ENCODE measurements at regions not wholly inside any gene's neighbourhood (a gene's known extent, or its start where the extent isn't known, plus 50 kb on each side); places are given as distances from the start of the nearest gene placed in this dataset.

DNA sequence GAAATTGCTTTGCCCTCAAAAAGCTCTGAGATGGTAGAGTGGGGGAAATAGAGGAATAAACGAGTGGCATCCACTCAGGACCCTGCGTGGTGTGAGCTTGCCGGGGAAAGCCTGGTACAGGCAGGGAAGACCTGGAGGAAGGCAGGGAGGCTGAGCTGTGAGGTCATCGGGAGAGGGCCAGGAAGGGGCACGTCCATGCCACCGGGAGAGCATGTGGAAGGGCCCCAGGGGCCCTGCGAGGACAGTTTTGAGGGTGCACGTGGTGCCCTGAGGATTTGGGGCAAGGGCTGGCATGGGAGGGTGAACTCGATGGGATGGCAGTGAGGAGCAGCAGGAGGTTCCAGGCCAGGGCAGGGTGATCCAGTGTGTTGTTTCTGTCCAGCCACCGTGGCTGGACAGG, 56.3 kb upstream of the CBFA2T3 start:
- H3K27ac ChIP-seq (ENCODE audit: extremely low read depth, low read depth, low read length): no peak overlapping the region
- no peaks in the 10 kb centered on the region for H3K4me1 ChIP-seq (ENCODE audit: control insufficient read depth, insufficient read depth, low read length)
- ChIA-PET POLR2A (no interaction called here), CTCF (no interaction called here)
- no peaks in the 10 kb centered on the region for H3K9me3 ChIP-seq (ENCODE audit: control insufficient read depth, insufficient read depth, low read depth, low read length)
- H3K36me3 ChIP-seq (ENCODE audit: control insufficient read depth in 2 of 2, insufficient read depth in 1 of 2, low read length in 2 of 2): no peaks in the 10 kb centered on the region
- TF ChIP-seq ZNF660 (tag by site-specific recombination; IDR thresholded peaks at IDR 0.05): no peak
- no peak for TF ChIP-seq ZNF792 (tag by site-specific recombination; IDR thresholded peaks at IDR 0.05)
- TF ChIP-seq, protein P1, sequence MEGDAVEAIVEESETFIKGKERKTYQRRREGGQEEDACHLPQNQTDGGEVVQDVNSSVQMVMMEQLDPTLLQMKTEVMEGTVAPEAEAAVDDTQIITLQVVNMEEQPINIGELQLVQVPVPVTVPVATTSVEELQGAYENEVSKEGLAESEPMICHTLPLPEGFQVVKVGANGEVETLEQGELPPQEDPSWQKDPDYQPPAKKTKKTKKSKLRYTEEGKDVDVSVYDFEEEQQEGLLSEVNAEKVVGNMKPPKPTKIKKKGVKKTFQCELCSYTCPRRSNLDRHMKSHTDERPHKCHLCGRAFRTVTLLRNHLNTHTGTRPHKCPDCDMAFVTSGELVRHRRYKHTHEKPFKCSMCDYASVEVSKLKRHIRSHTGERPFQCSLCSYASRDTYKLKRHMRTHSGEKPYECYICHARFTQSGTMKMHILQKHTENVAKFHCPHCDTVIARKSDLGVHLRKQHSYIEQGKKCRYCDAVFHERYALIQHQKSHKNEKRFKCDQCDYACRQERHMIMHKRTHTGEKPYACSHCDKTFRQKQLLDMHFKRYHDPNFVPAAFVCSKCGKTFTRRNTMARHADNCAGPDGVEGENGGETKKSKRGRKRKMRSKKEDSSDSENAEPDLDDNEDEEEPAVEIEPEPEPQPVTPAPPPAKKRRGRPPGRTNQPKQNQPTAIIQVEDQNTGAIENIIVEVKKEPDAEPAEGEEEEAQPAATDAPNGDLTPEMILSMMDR (tag by site-specific recombination; IDR thresholded peaks at IDR 0.05): no peak
- no peak for TF ChIP-seq FEZF1 (tag by site-specific recombination; IDR thresholded peaks at IDR 0.05)
- TF ChIP-seq, protein P2, sequence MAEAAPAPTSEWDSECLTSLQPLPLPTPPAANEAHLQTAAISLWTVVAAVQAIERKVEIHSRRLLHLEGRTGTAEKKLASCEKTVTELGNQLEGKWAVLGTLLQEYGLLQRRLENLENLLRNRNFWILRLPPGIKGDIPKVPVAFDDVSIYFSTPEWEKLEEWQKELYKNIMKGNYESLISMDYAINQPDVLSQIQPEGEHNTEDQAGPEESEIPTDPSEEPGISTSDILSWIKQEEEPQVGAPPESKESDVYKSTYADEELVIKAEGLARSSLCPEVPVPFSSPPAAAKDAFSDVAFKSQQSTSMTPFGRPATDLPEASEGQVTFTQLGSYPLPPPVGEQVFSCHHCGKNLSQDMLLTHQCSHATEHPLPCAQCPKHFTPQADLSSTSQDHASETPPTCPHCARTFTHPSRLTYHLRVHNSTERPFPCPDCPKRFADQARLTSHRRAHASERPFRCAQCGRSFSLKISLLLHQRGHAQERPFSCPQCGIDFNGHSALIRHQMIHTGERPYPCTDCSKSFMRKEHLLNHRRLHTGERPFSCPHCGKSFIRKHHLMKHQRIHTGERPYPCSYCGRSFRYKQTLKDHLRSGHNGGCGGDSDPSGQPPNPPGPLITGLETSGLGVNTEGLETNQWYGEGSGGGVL (tag by site-specific recombination; IDR thresholded peaks at IDR 0.05): no peak
- TF ChIP-seq ZFP37 (tag by site-specific recombination; IDR thresholded peaks at IDR 0.05): no peak
- no peak for TF ChIP-seq ZNF529 (tag by site-specific recombination; IDR thresholded peaks at IDR 0.05; ENCODE audit: insufficient replicate concordance)
- TF ChIP-seq, protein P3, sequence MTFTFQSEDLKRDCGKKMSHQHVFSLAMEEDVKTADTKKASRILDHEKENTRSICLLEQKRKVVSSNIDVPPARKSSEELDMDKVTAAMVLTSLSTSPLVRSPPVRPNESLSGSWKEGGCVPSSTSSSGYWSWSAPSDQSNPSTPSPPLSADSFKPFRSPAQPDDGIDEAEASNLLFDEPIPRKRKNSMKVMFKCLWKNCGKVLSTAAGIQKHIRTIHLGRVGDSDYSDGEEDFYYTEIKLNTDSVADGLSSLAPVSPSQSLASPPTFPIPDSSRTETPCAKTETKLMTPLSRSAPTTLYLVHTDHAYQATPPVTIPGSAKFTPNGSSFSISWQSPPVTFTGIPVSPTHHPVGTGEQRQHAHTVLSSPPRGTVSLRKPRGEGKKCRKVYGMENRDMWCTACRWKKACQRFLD (tag by site-specific recombination; IDR thresholded peaks at IDR 0.05): no peak
- no peak for TF ChIP-seq EGR2 (tag by site-specific recombination; IDR thresholded peaks at IDR 0.05; ENCODE audit: low read depth)
- no peak for TF ChIP-seq ZNF221 (tag by site-specific recombination; IDR thresholded peaks at IDR 0.05; ENCODE audit: borderline replicate concordance)
- no peak overlapping the region for H3K4me3 ChIP-seq (ENCODE audit: low read depth, low read length)

DNA sequence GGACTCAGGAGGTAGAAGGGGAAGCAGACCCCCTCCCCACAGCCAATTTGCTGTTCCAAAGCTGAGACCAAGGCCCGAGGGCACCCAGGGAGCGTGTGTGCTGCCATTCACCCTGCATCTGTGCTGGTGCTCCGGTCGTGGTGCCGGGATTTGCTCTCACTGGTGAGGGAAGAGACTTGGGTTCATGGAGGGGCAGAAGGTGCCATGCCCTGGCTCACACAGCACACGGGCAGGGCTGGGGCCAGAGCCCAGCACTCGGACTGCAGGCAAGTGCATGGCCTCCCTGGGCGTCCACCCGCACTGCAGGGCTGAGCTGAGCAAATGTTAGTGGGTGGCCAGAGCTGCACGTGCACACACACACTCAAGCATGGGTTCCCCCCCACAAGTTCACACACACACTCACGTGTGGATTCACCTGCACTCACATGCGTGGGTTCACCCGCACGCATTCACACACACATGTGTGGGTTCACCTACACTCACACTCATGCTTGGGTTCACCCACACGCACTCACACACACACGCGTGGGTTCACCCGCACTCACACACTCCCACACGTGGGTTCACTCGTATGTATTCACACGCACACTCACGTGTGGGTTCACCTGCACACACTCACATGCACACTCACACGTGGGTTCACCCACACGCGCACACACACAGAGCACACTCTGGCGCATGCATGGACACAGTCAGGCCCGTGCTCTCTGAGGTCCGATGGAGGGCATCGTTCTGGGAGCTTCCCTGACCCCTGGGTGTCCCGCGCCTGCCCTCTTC, 57.0 kb upstream of the CBFA2T3 start:
- TF ChIP-seq, protein P4, sequence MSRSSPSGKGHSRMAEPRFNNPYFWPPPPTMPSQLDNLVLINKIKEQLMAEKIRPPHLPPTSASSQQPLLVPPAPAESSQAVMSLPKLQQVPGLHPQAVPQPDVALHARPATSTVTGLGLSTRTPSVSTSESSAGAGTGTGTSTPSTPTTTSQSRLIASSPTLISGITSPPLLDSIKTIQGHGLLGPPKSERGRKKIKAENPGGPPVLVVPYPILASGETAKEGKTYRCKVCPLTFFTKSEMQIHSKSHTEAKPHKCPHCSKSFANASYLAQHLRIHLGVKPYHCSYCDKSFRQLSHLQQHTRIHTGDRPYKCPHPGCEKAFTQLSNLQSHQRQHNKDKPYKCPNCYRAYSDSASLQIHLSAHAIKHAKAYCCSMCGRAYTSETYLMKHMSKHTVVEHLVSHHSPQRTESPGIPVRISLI (tag by site-specific recombination; IDR thresholded peaks at IDR 0.05): no peak
- no peak for TF ChIP-seq ZNF548 (tag by site-specific recombination; IDR thresholded peaks at IDR 0.05)
- peak; percentile 95 for TF ChIP-seq ZFHX2 (tag by site-specific recombination; conservative IDR thresholded peaks at IDR 0.05)
- no peak for TF ChIP-seq ZFP37 (tag by site-specific recombination; IDR thresholded peaks at IDR 0.05)
- no peak for TF ChIP-seq YY1 (tag by site-specific recombination; IDR thresholded peaks at IDR 0.05)
- TF ChIP-seq ZNF747 (tag by site-specific recombination; IDR thresholded peaks at IDR 0.05): no peak
- TF ChIP-seq, protein P5, sequence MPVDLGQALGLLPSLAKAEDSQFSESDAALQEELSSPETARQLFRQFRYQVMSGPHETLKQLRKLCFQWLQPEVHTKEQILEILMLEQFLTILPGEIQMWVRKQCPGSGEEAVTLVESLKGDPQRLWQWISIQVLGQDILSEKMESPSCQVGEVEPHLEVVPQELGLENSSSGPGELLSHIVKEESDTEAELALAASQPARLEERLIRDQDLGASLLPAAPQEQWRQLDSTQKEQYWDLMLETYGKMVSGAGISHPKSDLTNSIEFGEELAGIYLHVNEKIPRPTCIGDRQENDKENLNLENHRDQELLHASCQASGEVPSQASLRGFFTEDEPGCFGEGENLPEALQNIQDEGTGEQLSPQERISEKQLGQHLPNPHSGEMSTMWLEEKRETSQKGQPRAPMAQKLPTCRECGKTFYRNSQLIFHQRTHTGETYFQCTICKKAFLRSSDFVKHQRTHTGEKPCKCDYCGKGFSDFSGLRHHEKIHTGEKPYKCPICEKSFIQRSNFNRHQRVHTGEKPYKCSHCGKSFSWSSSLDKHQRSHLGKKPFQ (tag by site-specific recombination; IDR thresholded peaks at IDR 0.05): no peak
- no peak for TF ChIP-seq ZNF768 (tag by site-specific recombination; IDR thresholded peaks at IDR 0.05)
- TF ChIP-seq EGR2 (tag by site-specific recombination; IDR thresholded peaks at IDR 0.05; ENCODE audit: low read depth): peak; percentile 88
- TF ChIP-seq MZF1 (tag by site-specific recombination; IDR thresholded peaks at IDR 0.05; ENCODE audit: borderline replicate concordance): no peak
- ChIA-PET POLR2A (no interaction called here), CTCF (no interaction called here)
- Histone ChIP-seq H3K4me3 (ENCODE audit: low read depth, low read length) (no peak overlapping the region), H3K4me1 (ENCODE audit: control insufficient read depth, insufficient read depth, low read length) (no peaks in the 10 kb centered on the region), H3K9me3 (ENCODE audit: control insufficient read depth, insufficient read depth, low read depth, low read length) (no peaks in the 10 kb centered on the region), H3K27ac (ENCODE audit: extremely low read depth, low read depth, low read length) (no peak overlapping the region), H3K36me3 (ENCODE audit: control insufficient read depth in 2 of 2, insufficient read depth in 1 of 2, low read length in 2 of 2) (no peaks in the 10 kb centered on the region)
